CD4-positive, alpha-beta T cell (primary cell): ENCODE measurements at regions not wholly inside any gene's neighbourhood (a gene's known extent, or its start where the extent isn't known, plus 50 kb on each side); places are given as distances from the start of the nearest gene placed in this dataset.

Experiments
- ATAC-seq: fragments of 200-7000 bp; cut with Tn5 transposase; one replicate; pipeline ENCODE4 v1.10.0; 2022; ENCODE audit warnings: mild to moderate bottlenecking; ENCODE audit not compliant: poor library complexity
- CTCF ChIA-PET: fragments of 350-600 bp; sonication (Branson Sonifier 250); formaldehyde crosslinking; loops from one replicate; lab custom pipeline; 2021; ENCODE audit warnings: antibody characterized with exemption, inconsistent platforms; lab: Charles Lee
- POLR2A ChIA-PET: fragments of 350-600 bp; sonication (Branson Sonifier 250); formaldehyde crosslinking; loops from one replicate; lab custom pipeline; 2021; ENCODE audit warnings: antibody characterized with exemption, inconsistent platforms; lab: Charles Lee
- DNase-seq, 14 experiments: peaks; one replicate each; pipeline ENCODE4 v3.0.0-alpha.2; 2013 to 2020; ENCODE audit warnings: mixed read lengths in 2 of 14
- H3K27ac ChIP-seq, 2 donors: one replicate each; pipeline versions ENCODE4 v1.5.1 to v1.7.0; 2013; ENCODE audit warnings: low read length in 2 of 2, low read depth in 1 of 2, mild to moderate bottlenecking in 1 of 2
- H3K27me3 ChIP-seq, 2 experiments: 1 replicate in 1 of 2; 2 replicates in 1 of 2; pipeline versions ENCODE4 v1.6.1 to v1.7.0; 2013; ENCODE audit warnings: low read length in 2 of 2, control low read depth in 1 of 2, mild to moderate bottlenecking in 1 of 2, moderate library complexity in 1 of 2; ENCODE audit not compliant: insufficient read depth in 2 of 2, control insufficient read depth in 1 of 2
- H3K36me3 ChIP-seq: one replicate; pipeline ENCODE4 v1.6.1; 2013; ENCODE audit warnings: low read length, control low read depth; ENCODE audit not compliant: insufficient read depth
- H3K4me1 ChIP-seq: one replicate; pipeline ENCODE4 v1.6.1; 2013; ENCODE audit warnings: low read length, control low read depth; ENCODE audit not compliant: insufficient read depth
- H3K4me3 ChIP-seq: one replicate; pipeline ENCODE4 v1.5.1; 2013; ENCODE audit warnings: mild to moderate bottlenecking, low read length, moderate library complexity
- H3K9me3 ChIP-seq, 2 experiments: 1 replicate in 1 of 2; 2 replicates in 1 of 2; pipeline versions ENCODE4 v1.6.1 to v1.7.0; 2013; ENCODE audit warnings: low read length in 2 of 2, mild to moderate bottlenecking in 2 of 2, control low read depth in 1 of 2, moderate library complexity in 1 of 2; ENCODE audit not compliant: control insufficient read depth in 1 of 2, insufficient read depth in 1 of 2
- H3K27ac Mint-ChIP-seq: one replicate; pipeline ENCODE4 v1.8.0; 2020; ENCODE audit warnings: mixed read lengths
- H3K27me3 Mint-ChIP-seq: one replicate; pipeline ENCODE4 v1.8.0; 2021; ENCODE audit warnings: mixed read lengths
- H3K36me3 Mint-ChIP-seq: one replicate; pipeline ENCODE4 v1.8.0; 2021; ENCODE audit warnings: low read depth, mixed read lengths
- H3K4me1 Mint-ChIP-seq: one replicate; pipeline ENCODE4 v1.8.0; 2021; ENCODE audit warnings: low read depth, mixed read lengths
- H3K4me3 Mint-ChIP-seq: one replicate; pipeline ENCODE4 v1.8.0; 2020; ENCODE audit warnings: mild to moderate bottlenecking, mixed read lengths
- H3K9me3 Mint-ChIP-seq: one replicate; pipeline ENCODE4 v1.8.0; 2020; ENCODE audit warnings: mixed read lengths
- intact Hi-C, 2 experiments: fragments of 100-400 bp; cut with DNase I in 1 of 2; cut with micrococcal nuclease in 1 of 2; formaldehyde crosslinking; loops; one replicate each; pipeline versions ENCODE4 v1.15.1 to v1.9.0; 2023 to 2025; cut with DNase I, micrococcal nuclease
- TF ChIP-seq, protein P1 (sequence below): fragments of 200-600 bp; IDR thresholded peaks from one replicate; pipeline ENCODE4 v1.8.0; 2022; ENCODE audit warnings: antibody characterized with exemption, mild to moderate bottlenecking

DNA sequence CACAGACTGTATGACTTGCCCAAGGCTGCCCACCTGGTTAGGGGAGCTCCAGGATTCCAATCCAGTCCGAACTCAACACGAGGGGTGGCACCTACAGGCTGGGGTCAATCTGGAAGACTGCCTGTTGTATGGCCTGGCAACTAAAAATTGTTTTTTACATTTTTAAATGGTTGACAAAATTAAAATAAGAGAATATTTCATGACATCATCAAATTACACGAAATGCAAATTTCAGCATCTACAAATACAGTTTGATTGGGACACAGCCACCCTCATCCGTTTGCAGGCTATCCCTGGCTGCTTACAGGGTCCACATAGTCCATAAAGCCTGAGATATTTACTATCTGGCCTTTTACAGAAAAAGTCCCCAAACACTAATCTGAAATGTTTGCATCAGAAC, 235.9 kb upstream of the GMDS start:
- peaks cover 14% of the 10 kb centered on the region for H3K27me3 Mint-ChIP-seq
- H3K4me3 Mint-ChIP-seq, result no peak overlapping the region
- Histone ChIP-seq H3K9me3 (peaks cover 9 to 14% of the 10 kb centered on the region in 2 experiments), H3K4me3 (no peak overlapping the region), H3K4me1 (no peaks in the 10 kb centered on the region), H3K27ac (no peak overlapping the region), H3K27me3 (peaks cover 0 to 9% of the 10 kb centered on the region in 2 experiments), H3K36me3 (no peaks in the 10 kb centered on the region)
- DNase-seq, result no peak
- ChIA-PET CTCF (no interaction called here), POLR2A (no interaction called here)
- no peaks in the 10 kb centered on the region for H3K4me1 Mint-ChIP-seq
- H3K9me3 Mint-ChIP-seq, result peaks cover 2% of the 10 kb centered on the region
- intact Hi-C loops, result no loop called here
- TF ChIP-seq, protein P1, sequence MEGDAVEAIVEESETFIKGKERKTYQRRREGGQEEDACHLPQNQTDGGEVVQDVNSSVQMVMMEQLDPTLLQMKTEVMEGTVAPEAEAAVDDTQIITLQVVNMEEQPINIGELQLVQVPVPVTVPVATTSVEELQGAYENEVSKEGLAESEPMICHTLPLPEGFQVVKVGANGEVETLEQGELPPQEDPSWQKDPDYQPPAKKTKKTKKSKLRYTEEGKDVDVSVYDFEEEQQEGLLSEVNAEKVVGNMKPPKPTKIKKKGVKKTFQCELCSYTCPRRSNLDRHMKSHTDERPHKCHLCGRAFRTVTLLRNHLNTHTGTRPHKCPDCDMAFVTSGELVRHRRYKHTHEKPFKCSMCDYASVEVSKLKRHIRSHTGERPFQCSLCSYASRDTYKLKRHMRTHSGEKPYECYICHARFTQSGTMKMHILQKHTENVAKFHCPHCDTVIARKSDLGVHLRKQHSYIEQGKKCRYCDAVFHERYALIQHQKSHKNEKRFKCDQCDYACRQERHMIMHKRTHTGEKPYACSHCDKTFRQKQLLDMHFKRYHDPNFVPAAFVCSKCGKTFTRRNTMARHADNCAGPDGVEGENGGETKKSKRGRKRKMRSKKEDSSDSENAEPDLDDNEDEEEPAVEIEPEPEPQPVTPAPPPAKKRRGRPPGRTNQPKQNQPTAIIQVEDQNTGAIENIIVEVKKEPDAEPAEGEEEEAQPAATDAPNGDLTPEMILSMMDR, result no peak
- no peak overlapping the region for H3K27ac Mint-ChIP-seq
- no peaks in the 10 kb centered on the region for H3K36me3 Mint-ChIP-seq
- no peak for ATAC-seq

DNA sequence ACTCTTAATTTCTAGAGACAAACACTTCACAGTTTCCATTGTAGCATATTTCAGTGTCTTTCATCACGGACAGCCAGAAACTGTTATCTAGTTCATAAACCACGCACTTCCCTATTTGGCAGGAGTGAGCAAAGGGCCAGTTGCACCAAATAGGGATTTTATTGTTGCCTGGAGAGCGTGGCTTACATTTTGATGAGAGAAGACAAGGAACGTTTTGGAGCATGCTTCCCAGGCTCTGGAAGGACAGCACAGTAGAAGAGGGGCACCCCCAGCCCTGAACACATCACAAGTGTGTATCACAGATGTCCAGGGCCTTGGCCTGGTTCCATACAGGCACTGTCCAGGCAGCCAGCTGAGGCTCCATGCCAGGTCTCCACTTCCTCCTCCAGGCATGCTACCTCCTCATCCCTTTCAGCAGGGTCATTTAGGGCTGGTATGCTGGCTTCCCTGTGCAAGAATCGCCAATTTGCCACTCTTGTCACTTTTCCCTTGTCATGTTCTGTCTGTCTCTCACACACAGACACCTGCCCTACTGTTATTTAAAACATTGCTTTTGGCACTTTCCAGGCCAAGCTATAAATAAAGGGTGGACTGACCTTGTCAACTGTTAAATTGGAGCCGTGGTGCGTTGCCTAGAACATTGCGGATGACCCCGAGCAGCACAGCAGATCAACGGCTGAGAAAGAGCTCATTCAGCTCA, 235.0 kb upstream of the GMDS start:
- Mint-ChIP-seq H3K9me3 (peaks cover 2% of the 10 kb centered on the region), H3K36me3 (no peaks in the 10 kb centered on the region), H3K27ac (no peak overlapping the region), H3K4me1 (no peaks in the 10 kb centered on the region), H3K4me3 (no peak overlapping the region), H3K27me3 (peaks cover 14% of the 10 kb centered on the region)
- peaks cover 9 to 14% of the 10 kb centered on the region in 2 experiments for H3K9me3 ChIP-seq
- H3K27me3 ChIP-seq, result peaks cover 0 to 9% of the 10 kb centered on the region in 2 experiments
- no peak for ATAC-seq
- CTCF ChIA-PET, result no interaction called here
- no peaks in the 10 kb centered on the region for H3K4me1 ChIP-seq
- intact Hi-C loops, result no loop called here
- no peak overlapping the region for H3K27ac ChIP-seq
- no peak overlapping the region for H3K4me3 ChIP-seq
- no peak for DNase-seq
- TF ChIP-seq, protein P1, result no peak
- no peaks in the 10 kb centered on the region for H3K36me3 ChIP-seq
- POLR2A ChIA-PET, result no interaction called here

DNA sequence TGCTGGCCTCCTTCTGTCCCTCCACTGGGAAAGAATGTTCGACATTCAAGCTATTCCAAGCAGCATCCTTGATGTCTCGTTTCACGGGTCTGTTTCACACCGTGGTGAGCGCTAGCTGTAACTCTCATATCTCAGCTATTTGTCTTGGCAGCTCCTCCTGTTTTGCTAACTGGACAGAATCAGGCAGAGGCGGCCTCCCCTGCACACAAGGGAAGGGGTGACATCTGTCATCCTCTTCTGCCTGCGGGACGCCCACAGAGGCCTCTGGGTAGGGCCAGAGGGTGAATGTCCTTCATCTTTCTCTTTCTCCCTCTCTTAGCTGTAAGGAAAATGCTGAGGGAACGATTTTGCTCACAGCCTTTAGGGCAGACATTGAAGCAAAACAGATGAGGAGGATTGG, 232.8 kb upstream of the GMDS start:
- no peaks in the 10 kb centered on the region for H3K4me1 ChIP-seq
- ATAC-seq (no peak), DNase-seq (no peak)
- H3K4me3 Mint-ChIP-seq, result no peak overlapping the region
- peaks cover 0 to 2% of the 10 kb centered on the region in 2 experiments for H3K27me3 ChIP-seq
- H3K9me3 ChIP-seq, result peaks cover 9 to 11% of the 10 kb centered on the region in 2 experiments
- TF ChIP-seq, protein P1, result no peak
- H3K4me1 Mint-ChIP-seq, result no peaks in the 10 kb centered on the region
- H3K27me3 Mint-ChIP-seq, result peaks cover 14% of the 10 kb centered on the region
- no peak overlapping the region for H3K4me3 ChIP-seq
- H3K36me3 Mint-ChIP-seq, result no peaks in the 10 kb centered on the region
- no peak overlapping the region for H3K27ac ChIP-seq
- no peaks in the 10 kb centered on the region for H3K36me3 ChIP-seq
- ChIA-PET CTCF (no interaction called here), POLR2A (no interaction called here)
- intact Hi-C loops, result no loop called here
- peaks cover 2% of the 10 kb centered on the region for H3K9me3 Mint-ChIP-seq
- H3K27ac Mint-ChIP-seq, result no peak overlapping the region
